GM18511 (cell line): ENCODE measurements at regions not wholly inside any gene's neighbourhood (a gene's known extent, or its start where the extent isn't known, plus 50 kb on each side); places are given as distances from the start of the nearest gene placed in this dataset.
A peak's percentile ranks its signal among the peaks of the same experiment; 100 is the strongest.

Experiments
- ATAC-seq: cut with Tn5 transposase; IDR thresholded peaks from one replicate; pipeline ENCODE4 v1.9.1; 2021; ENCODE audit warnings: mild to moderate bottlenecking, moderate library complexity; ENCODE audit not compliant: unreplicated experiment

DNA sequence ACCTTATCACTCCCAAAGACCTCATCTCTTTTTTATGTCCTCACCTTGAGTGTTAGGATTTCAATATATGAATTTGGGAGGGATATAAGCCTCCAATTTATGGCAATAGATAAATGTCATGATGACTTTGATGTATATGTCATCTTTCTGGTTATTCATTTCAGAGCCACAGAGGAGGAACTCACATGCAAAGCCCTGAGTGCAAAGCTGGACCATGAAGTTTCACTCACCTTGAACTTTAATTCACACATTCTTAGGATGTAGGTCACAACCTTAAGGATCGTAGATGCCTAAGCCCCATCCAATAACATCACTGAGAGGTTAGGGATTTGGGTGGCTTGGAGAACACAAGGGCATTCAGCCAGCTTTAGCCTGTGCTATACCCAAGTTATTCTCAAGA lies 81.9 kb upstream of the ZPBP start:
- ATAC-seq = no peak

GRCh38 chr7:50166997-50167965 lies 74.2 kb upstream of the ZPBP start:
- peak; percentile 82 for ATAC-seq

- no peak for ATAC-seq
Measured at GRCh38 chr7:50164559-50165170, 71.6 kb upstream of the ZPBP start.

- ATAC-seq = no peak
Measured at GRCh38 chr7:50160206-50160605, 67.2 kb upstream of the ZPBP start.

- no peak for ATAC-seq
Measured at GRCh38 chr7:50159154-50159553, 66.1 kb upstream of the ZPBP start.

DNA sequence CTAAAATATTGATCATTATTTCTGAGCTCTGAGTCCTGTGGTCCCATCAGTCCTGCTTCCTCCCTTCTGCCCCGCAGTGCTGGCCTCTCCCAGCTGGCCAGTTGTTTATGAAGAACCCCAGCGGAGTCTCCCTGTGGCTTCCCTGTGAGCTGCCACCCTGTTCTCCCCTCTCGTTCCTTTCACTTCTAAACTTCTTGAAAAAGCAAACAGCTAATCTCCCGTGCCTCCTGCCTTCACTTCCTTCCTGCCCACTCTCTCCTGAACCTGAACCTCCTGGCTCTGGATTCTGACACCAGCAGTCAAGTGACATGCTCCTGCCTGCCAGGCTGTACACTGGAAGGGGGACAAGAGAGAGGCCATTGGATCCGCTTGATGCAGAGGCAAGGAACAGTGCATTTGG lies 63.7 kb upstream of the ZPBP start:
- ATAC-seq = no peak

GRCh38 chr7:50156163-50156562 lies 63.1 kb upstream of the ZPBP start:
- no peak for ATAC-seq

- ATAC-seq = no peak
Measured at GRCh38 chr7:50155755-50156154, 62.7 kb upstream of the ZPBP start.

- no peak for ATAC-seq
Measured at GRCh38 chr7:50153995-50154394, 60.9 kb upstream of the ZPBP start.

DNA sequence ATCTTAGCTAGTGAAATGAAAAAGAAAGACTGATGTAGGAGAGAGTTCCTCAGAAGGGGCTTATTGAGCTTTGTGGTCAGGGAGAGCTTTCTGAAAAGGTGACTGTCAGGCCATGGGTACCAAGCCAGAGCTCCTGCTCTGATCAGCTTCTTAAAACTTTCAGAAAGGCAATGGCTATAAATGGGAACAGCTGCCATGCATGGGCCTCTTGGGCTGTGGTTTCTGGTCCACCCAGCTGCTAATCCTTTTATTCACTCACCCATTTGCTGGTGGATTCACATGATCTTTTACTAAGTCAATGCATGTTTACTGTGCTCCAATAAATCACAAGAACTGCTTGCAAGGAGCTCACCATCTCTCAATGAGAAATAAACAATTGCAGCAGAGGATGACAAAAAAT lies 60.1 kb upstream of the ZPBP start:
- peak; percentile 42 for ATAC-seq

- no peak for ATAC-seq
Measured at GRCh38 chr7:50152486-50152885, 59.4 kb upstream of the ZPBP start.

GRCh38 chr7:50151661-50152060 lies 58.6 kb upstream of the ZPBP start:
- no peak for ATAC-seq

GRCh38 chr7:50151001-50151400 lies 58.0 kb upstream of the ZPBP start:
- no peak for ATAC-seq

GRCh38 chr7:50149369-50149768 lies 56.3 kb upstream of the ZPBP start:
- no peak for ATAC-seq

DNA sequence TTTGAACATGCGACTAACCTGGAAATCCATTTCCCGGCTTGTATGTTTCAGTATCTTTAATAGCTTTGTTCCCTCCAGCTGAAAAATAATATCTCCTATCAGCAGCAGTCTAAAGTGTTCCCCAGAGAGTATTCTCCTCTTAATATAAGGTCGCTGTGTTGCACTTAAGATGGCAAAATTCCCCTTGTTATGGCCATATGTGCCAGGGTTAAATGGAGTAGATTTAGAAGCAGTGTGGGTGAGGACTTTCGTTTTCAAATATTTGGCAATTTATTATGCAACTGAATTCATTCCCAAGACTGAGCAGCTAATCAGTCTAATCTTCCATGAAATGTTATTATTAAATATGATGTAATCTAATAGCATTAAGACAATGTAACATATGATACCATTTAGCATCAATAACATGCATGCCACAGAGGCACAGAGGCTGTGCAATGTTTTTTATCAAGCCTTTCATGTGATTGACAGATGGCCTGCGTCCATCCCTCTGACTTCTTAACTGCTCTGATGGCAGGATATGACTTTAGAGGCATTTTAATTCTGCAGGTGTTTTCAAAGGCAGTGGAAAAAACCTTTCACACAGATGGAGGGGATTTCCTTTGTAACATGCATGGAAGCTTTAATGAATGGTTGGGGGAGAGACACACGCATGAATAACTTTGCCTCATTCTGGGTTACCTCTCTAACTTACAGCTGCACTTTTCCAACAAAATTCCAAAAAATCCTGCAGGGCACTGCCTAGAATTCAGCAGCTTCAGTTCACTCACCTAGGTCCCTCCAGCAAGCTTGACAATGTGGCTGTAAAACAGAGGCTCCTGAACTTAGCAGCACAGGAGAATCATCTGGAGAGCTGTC lies 55.1 kb upstream of the ZPBP start:
- peak; percentile 54 for ATAC-seq

DNA sequence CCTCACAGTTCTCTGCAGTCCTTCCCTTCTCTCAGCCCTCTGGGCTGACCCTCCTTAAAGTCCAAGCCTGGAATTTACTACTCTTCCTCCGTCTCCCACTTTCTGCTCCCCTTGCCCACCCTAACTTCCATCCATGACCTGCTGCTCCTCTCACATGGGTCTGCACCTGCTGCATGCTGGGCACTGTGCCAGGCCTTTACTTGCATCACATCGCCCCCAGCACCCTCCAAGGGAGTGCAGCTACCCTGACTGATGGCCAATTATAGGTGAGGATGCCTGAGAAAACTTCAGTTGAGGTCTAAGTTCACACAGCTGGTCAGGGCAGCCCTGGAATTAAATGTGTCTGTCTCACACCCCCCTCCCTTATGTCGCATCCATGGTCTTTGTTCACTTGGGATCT lies 53.6 kb upstream of the ZPBP start:
- ATAC-seq = peak; percentile 19

DNA sequence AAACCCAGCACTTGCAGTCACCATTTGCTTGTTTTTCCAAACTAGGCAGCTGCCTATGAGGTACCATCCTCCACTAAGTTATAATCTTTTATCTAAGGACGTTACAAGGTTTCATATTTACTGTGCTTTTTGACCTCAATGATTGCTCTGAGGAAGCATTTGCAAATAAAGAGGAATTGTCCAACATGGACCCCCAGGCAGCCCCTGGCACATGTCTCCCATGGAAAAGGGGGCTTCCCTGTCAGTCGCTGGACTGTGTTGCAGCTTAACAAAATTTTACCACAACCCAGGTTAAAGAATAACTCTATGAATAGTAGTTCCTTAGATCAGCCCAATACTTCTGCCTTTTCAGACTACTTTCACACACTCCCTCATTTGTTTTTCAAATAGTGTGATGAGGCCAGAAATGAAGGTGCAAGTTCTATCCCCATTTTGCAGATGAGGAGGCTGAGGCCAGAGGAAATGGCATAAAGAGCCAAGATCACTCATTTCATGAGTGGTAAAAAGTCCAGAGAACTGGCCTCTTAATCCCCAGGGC lies 52.8 kb upstream of the ZPBP start:
- peak; percentile 47 for ATAC-seq

DNA sequence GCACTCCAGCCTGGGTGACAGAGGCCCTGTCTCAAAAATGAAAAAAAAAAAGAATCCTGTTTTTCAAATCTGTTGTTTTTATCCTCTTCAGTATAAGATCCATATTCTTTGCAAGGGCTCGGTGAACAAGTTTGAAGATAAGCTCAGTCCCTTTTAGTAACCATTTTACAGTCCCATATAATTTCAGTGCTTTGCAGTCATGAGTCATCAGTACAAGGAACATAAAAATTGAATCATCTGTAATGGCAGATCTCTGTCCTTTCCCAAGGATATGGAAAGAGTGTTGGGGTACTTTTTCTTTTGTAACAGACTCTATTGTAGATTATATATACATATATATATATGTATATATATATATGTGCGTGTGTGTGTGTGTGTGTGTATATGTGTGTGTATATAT lies 52.2 kb upstream of the ZPBP start:
- ATAC-seq = no peak
